K562 (cell line): ENCODE measurements at regions not wholly inside any gene's neighbourhood (a gene's known extent, or its start where the extent isn't known, plus 50 kb on each side); places are given as distances from the start of the nearest gene placed in this dataset.

ENCODE experiments used
- CBX1 ChIP-seq: sonication (generic); IDR thresholded peaks from 2 replicates; pipeline ENCODE4 v1.6.1; 2016; ENCODE audit warnings: antibody characterized with exemption, low read depth, mild to moderate bottlenecking
- CHD4 ChIP-seq: fragments of 200-600 bp; sonication (generic); IDR thresholded peaks from 3 replicates; pipeline ENCODE4 v1.6.1; 2012; ENCODE audit warnings: low read depth, mild to moderate bottlenecking, mixed read lengths, low read length, inconsistent platforms; ENCODE audit not compliant: insufficient read depth, insufficient replicate concordance, poor library complexity, severe bottlenecking
- EHMT2 ChIP-seq: fragments of 450-650 bp; IDR thresholded peaks from 2 replicates; pipeline ENCODE4 v1.6.1; 2018; ENCODE audit warnings: antibody characterized with exemption
- FOXA1 ChIP-seq: fragments of 450-650 bp; IDR thresholded peaks from 2 replicates; pipeline ENCODE4 v1.6.1; 2016; ENCODE audit warnings: mild to moderate bottlenecking, borderline replicate concordance
- MCM7 ChIP-seq, 2 experiments: fragments of 450-650 bp; IDR thresholded peaks; 2 replicates each; pipeline ENCODE4 v1.6.1; 2016 to 2018
- NRF1 ChIP-seq, 2 experiments: fragments of 450-650 bp; IDR thresholded peaks in 1 of 2; conservative IDR thresholded peaks in 1 of 2; 2 replicates each; pipeline ENCODE4 v1.6.1; 2014; ENCODE audit warnings: mild to moderate bottlenecking in 2 of 2
- POLR2AphosphoS5 ChIP-seq: IDR thresholded peaks from 2 replicates; pipeline ENCODE4 v1.6.1; 2011; ENCODE audit warnings: mild to moderate bottlenecking, low read depth, low read length, moderate library complexity; ENCODE audit not compliant: control insufficient read depth, insufficient read depth
- PPARD ChIP-seq: fragments of 250-450 bp; sonication (Bioruptor Pico); IDR thresholded peaks from 2 replicates; pipeline ENCODE4 v1.8.0; 2022; ENCODE audit warnings: inconsistent platforms, mild to moderate bottlenecking, moderate library complexity
- PURB ChIP-seq: sonication (generic); formaldehyde crosslinking; IDR thresholded peaks from 2 replicates; pipeline ENCODE4 v1.9.0; 2021; ENCODE audit warnings: low read depth, mild to moderate bottlenecking, missing genetic modification reagents
- ZKSCAN1 ChIP-seq: fragments of 150-350 bp; IDR thresholded peaks from 2 replicates; pipeline ENCODE4 v1.6.1; 2016; ENCODE audit warnings: low read depth, low read length
- ZNF561 ChIP-seq: fragments of 450-650 bp; formaldehyde crosslinking; conservative IDR thresholded peaks from 2 replicates; pipeline ENCODE4 v1.4.0; 2020; ENCODE audit warnings: mild to moderate bottlenecking, moderate library complexity
- ZNF785 ChIP-seq: fragments of 250-450 bp; sonication (Bioruptor Pico); IDR thresholded peaks from 2 replicates; pipeline ENCODE4 v1.4.0; 2020; ENCODE audit warnings: mild to moderate bottlenecking
- TF ChIP-seq, protein P1 (sequence below), 2 experiments: fragments of 450-650 bp; IDR thresholded peaks; 2 replicates each; pipeline ENCODE4 v1.6.1; 2018; ENCODE audit warnings: mild to moderate bottlenecking in 2 of 2, low read depth in 1 of 2; ENCODE audit not compliant: partially characterized antibody in 2 of 2
- TF ChIP-seq, protein P2 (sequence below): IDR thresholded peaks from 3 replicates; pipeline ENCODE4 v1.6.1; 2011; ENCODE audit warnings: borderline replicate concordance, mild to moderate bottlenecking; ENCODE audit not compliant: insufficient read length, insufficient read depth
- TF ChIP-seq, protein P3 (sequence below): fragments of 250-450 bp; sonication (Bioruptor Pico); IDR thresholded peaks from 2 replicates; pipeline ENCODE4 v1.6.1; 2021; ENCODE audit warnings: mild to moderate bottlenecking
- TF ChIP-seq, protein P4 (sequence below): fragments of 450-650 bp; IDR thresholded peaks from 2 replicates; pipeline ENCODE4 v1.6.1; 2016; ENCODE audit warnings: low read depth, mild to moderate bottlenecking, moderate library complexity
- TF ChIP-seq, protein P5 (sequence below): fragments of 250-450 bp; sonication (Bioruptor Pico); IDR thresholded peaks from 2 replicates; pipeline ENCODE4 v1.8.0; 2022; ENCODE audit warnings: inconsistent platforms
- TF ChIP-seq, protein P6 (sequence below): fragments of 450-650 bp; formaldehyde crosslinking; IDR thresholded peaks from 2 replicates; pipeline ENCODE4 v1.4.0; 2022; ENCODE audit warnings: mild to moderate bottlenecking, moderate library complexity

DNA sequence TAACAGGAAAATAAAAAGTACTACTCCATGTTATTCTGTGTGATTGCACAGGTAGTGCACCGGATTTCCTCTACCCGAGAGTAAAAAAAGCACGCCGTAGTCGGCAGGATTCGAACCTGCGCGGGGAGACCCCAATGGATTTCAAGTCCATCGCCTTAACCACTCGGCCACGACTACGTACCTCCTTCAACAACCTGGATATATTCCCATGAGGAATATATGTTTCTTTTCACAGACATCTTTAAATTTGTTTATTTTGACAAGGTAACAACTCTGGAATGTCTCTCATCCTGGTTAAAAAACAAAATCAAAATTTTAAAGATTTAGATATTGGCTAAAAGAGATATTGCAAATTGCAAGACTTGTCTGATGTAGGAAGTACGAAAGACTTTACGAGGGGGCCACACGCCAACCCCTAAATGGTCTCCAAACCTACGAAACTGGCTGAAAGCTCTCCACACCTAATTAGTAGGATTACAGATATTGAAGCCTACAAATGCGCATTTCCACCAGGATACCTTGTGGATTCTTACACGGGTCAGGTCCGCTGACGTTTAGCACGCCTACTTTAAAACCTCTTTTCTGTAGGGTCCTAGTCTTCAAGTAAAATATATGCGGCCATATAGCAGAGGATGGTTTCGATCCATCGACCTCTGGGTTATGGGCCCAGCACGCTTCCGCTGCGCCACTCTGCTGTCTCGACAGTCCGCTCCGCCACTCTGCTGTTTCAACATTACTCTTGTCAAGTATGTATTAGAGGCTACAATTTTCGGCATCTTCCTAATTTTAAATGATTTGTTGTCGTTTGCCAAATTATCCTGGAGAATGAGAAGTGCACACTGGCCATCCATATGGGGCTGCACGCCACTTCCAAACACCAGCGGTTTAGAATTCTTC lies 52.2 kb upstream of the BTN3A2 start (continued):
- TF ChIP-seq, protein P1, sequence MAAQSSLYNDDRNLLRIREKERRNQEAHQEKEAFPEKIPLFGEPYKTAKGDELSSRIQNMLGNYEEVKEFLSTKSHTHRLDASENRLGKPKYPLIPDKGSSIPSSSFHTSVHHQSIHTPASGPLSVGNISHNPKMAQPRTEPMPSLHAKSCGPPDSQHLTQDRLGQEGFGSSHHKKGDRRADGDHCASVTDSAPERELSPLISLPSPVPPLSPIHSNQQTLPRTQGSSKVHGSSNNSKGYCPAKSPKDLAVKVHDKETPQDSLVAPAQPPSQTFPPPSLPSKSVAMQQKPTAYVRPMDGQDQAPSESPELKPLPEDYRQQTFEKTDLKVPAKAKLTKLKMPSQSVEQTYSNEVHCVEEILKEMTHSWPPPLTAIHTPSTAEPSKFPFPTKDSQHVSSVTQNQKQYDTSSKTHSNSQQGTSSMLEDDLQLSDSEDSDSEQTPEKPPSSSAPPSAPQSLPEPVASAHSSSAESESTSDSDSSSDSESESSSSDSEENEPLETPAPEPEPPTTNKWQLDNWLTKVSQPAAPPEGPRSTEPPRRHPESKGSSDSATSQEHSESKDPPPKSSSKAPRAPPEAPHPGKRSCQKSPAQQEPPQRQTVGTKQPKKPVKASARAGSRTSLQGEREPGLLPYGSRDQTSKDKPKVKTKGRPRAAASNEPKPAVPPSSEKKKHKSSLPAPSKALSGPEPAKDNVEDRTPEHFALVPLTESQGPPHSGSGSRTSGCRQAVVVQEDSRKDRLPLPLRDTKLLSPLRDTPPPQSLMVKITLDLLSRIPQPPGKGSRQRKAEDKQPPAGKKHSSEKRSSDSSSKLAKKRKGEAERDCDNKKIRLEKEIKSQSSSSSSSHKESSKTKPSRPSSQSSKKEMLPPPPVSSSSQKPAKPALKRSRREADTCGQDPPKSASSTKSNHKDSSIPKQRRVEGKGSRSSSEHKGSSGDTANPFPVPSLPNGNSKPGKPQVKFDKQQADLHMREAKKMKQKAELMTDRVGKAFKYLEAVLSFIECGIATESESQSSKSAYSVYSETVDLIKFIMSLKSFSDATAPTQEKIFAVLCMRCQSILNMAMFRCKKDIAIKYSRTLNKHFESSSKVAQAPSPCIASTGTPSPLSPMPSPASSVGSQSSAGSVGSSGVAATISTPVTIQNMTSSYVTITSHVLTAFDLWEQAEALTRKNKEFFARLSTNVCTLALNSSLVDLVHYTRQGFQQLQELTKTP (IDR thresholded peaks at IDR 0.05; ENCODE audit: low read depth in 1 of 2, partially characterized antibody in 2 of 2) = peak in 1 of 2 experiments; percentile 81
- TF ChIP-seq PPARD (CRISPR knock-in tag) (no peak), POLR2AphosphoS5 (no peak), MCM7 (IDR thresholded peaks at IDR 0.05) (no peak), CBX1 (no peak), ZKSCAN1 (peak; percentile 87; the same call in 1 of the 2 replicates), EHMT2 (no peak), ZNF785 (CRISPR knock-in tag) (no peak), ZNF561 (CRISPR knock-in tag) (no peak), FOXA1 (no peak), CHD4 (no peak), NRF1 (conservative IDR thresholded peaks at IDR 0.05 in 1 of 2, IDR thresholded peaks at IDR 0.05 in 1 of 2) (peak; percentile 69 to 75), PURB (CRISPR knock-in tag) (no peak)
- TF ChIP-seq, protein P2, sequence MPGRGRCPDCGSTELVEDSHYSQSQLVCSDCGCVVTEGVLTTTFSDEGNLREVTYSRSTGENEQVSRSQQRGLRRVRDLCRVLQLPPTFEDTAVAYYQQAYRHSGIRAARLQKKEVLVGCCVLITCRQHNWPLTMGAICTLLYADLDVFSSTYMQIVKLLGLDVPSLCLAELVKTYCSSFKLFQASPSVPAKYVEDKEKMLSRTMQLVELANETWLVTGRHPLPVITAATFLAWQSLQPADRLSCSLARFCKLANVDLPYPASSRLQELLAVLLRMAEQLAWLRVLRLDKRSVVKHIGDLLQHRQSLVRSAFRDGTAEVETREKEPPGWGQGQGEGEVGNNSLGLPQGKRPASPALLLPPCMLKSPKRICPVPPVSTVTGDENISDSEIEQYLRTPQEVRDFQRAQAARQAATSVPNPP = no peak
- TF ChIP-seq, protein P3, sequence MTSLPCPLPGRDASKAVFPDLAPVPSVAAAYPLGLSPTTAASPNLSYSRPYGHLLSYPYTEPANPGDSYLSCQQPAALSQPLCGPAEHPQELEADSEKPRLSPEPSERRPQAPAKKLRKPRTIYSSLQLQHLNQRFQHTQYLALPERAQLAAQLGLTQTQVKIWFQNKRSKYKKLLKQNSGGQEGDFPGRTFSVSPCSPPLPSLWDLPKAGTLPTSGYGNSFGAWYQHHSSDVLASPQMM (CRISPR knock-in tag) = no peak
- TF ChIP-seq, protein P4, sequence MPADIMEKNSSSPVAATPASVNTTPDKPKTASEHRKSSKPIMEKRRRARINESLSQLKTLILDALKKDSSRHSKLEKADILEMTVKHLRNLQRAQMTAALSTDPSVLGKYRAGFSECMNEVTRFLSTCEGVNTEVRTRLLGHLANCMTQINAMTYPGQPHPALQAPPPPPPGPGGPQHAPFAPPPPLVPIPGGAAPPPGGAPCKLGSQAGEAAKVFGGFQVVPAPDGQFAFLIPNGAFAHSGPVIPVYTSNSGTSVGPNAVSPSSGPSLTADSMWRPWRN = peak; percentile 47
- TF ChIP-seq, protein P5, sequence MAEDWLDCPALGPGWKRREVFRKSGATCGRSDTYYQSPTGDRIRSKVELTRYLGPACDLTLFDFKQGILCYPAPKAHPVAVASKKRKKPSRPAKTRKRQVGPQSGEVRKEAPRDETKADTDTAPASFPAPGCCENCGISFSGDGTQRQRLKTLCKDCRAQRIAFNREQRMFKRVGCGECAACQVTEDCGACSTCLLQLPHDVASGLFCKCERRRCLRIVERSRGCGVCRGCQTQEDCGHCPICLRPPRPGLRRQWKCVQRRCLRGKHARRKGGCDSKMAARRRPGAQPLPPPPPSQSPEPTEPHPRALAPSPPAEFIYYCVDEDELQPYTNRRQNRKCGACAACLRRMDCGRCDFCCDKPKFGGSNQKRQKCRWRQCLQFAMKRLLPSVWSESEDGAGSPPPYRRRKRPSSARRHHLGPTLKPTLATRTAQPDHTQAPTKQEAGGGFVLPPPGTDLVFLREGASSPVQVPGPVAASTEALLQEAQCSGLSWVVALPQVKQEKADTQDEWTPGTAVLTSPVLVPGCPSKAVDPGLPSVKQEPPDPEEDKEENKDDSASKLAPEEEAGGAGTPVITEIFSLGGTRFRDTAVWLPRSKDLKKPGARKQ (CRISPR knock-in tag) = no peak
- TF ChIP-seq, protein P6, sequence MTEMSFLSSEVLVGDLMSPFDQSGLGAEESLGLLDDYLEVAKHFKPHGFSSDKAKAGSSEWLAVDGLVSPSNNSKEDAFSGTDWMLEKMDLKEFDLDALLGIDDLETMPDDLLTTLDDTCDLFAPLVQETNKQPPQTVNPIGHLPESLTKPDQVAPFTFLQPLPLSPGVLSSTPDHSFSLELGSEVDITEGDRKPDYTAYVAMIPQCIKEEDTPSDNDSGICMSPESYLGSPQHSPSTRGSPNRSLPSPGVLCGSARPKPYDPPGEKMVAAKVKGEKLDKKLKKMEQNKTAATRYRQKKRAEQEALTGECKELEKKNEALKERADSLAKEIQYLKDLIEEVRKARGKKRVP (CRISPR knock-in tag) = no peak
